HG03342 (cell line): ENCODE measurements at regions not wholly inside any gene's neighbourhood (a gene's known extent, or its start where the extent isn't known, plus 50 kb on each side); places are given as distances from the start of the nearest gene placed in this dataset.
"Not testable (repeated sequence)": the region's sequence is repeated elsewhere in the genome, so short reads cannot be mapped to it uniquely, and the experiment has no call there.

ENCODE experiments used
- ATAC-seq: cut with Tn5 transposase; IDR thresholded peaks from one replicate; pipeline ENCODE4 v1.9.1; 2021; ENCODE audit warnings: mild to moderate bottlenecking, moderate library complexity; ENCODE audit not compliant: unreplicated experiment

DNA sequence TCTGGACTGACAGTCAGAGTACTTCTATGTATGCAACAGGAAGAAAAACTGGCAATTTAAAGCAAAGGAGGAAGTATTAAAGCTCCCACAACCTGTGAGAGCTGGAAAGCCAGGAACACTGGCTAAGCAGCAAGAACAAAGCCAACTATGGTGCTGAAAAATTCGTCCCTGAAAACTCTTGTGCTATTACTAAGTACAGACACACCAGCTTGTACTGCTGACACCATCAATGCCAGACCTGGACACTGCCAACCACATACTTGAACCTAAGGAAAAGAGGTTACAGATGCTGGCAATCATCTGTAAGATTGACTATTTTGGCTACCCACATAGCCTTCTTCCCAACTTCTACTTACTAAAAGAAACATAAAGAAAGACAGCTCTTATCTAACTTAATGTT lies 1110.6 kb downstream of the SORCS3 start:
- ATAC-seq = no peak

DNA sequence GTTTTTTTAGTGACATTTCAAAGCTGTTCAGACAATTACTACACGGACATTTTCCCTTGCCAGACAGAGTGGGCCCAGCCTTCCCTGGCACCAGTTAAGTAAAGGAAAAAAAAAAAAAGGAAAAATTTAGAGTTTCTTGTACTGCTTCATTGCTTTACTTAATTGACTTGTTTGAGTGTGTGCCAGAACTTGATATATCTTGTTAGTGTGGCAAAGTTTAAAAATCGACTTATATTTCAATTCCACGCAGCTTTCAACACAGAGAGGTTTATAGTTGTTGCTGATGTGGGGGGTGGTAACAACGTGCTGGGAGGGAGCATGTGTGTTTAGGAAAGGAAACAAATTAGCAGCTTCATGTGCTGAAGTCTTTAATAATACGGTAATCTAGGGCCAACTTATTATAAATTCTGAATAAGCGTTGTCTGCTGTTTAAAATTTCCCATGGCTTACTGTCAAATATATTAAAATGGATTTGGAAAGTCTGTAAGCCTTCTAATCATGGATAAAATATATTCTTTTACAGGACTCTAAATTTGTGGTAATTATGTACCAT lies 1104.6 kb downstream of the SORCS3 start:
- ATAC-seq = no peak

DNA sequence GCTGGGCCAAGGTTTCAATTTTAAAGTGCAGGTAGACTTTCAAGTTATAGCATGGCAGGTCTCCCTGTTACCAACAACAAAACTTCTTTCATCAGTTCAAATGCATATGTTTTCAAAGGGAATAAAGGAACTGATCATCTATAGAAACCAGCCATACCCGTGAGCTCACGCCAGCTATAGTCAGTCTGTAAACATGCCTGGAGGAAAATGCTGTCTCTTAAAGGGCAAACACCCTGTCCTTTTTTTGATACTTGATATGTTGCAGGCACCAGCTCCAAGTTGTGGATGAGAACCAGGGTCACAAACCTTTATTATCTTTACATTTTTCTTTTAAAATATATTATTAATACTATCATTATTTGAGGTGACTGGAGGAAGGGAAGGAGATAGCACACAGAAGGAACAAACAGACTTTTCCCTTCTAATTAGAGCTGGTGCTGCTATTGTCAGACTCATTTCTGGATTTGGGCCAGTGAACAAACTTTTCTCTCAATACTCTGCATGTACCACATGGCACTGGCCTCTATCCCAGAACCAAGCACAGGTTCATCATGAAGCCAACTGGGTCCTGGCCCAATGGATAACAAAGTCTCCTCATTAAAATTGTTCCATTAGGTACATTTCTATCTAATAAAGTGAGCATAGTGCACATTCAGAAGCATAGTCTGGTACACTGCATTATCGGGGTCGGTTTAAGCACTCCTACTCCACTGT lies 1102.4 kb downstream of the SORCS3 start:
- no peak for ATAC-seq

DNA sequence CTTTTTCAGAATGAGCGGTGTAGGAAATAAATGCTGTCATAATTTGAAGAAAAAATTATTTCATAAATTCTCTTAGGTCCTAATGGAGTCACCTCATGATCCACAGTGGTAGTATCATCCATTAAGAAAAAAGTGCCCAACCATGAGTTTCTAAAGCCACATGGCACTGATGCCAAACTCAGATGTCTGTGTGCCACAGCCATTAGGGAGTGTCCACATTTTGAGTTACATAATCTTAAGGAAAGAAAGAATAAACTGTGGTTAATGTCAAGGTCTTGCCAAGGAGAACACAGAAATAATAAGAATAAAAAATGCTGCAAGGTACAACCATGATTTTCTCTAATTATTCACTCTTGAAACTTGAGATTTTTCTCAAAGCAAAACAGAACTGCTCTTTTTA lies 1101.8 kb downstream of the SORCS3 start:
- no peak for ATAC-seq

DNA sequence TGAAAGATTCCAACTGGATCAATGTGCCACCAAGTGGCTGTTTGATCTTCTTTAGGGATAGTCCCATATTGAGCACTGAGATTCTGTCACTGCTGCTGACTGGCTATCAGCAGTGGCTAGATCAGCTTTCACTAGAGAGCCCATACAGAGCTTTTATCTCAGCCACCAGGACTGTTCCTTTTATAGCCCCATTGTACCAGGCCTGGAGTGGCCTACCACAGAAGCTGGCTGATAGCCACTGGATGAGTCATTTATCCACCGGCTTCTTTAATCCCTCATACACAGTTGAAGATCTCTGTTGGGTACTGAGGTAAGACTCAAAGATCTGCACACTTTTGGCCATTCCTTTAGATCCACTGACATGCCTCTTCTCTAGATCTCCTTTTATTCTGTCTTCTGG lies 1101.1 kb downstream of the SORCS3 start:
- ATAC-seq = no peak

DNA sequence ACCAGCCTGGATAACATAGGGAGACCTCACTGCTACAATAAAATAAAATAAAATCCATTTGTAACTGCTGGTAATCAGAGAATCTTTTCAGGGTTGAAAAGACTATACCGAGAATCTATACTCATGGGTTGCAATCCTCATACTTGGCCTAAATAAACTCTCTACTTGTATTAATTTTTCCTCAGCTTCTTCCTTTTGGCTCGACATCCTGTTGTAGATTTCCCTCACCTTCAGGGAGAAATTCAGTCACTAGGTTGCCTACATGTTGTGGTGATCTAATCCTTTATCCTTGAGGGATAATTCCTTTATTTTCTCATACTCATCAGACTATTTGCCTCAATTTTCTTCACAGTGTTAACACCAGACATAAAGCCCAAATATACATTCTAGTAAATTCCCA lies 1093.4 kb downstream of the SORCS3 start:
- ATAC-seq = no peak

DNA sequence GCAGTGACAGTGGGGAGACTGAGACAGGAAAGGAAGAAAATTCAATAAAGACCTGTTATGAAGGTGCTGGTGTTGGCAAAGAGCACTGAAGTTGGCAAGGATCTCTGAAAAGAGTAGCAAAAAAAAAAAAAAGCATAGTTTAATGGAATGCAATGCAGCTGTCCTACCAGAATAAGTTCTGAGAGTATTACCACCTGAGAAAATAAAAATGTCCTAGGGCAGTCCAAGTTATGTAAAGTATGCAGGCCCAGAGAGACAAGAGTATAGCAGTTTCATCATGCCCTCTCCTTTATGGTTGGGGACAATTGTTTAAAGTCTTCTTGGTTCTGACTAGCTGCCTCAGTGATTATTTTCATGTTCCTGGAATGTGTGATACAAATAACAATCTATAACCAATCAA lies 1092.8 kb downstream of the SORCS3 start:
- ATAC-seq = no peak

DNA sequence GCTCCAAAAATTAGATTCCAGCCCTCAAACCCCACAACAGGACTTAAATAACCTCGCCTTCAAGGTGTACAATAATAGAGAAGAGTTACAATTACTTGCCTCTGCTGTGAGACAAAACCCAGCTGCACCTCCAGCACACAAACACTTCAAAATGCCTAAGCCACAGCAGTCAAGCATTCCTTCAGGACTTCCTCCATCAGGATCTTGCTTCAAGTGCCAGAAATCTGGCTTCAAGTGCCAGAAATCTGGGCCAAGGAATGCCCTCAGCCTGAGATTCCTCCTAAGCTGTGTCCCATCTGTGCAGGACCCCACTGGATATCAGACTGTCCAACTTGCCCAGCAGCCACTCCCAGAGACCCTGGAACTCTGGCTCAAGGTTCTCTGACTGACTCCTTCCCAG lies 1088.3 kb downstream of the SORCS3 start:
- no peak for ATAC-seq

DNA sequence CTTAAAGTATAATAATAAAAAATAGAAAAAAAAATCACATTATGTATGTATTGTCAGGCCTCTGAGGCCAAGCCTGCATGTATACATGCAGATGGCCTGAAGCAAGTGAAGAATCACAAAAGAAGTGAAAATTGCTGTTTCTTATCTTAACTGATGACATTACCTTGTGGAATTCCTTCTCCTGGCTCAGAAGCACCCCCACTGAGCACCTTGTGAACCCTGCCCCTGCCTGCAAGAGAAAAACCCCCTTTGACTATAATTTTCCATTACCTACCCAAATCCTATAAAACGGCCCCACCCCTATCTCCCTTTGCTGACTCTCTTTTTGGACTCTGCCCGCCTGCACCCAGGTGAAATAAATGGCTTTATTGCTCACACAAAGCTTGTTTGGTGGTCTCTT lies 1086.5 kb downstream of the SORCS3 start:
- ATAC-seq = not testable (repeated sequence)

DNA sequence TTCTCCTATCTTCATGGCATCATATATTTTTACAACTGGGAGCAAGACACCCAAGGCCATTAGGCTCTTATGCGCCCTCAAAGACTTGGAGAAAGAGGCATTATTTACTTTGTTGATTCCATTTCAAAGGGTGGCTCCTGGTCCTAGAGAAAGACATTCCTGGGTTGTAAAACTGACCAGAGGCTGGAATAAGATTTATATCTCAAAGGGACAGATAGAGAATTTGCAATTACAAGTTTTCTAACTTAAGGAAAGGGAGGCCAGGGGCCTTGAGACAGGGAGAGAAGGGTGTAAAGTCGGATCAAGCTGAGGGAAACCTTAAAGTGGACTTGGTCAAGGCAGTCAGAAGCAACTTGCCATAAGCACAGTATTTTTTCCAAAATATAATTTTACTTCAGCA lies 1086.0 kb downstream of the SORCS3 start:
- ATAC-seq = no peak

DNA sequence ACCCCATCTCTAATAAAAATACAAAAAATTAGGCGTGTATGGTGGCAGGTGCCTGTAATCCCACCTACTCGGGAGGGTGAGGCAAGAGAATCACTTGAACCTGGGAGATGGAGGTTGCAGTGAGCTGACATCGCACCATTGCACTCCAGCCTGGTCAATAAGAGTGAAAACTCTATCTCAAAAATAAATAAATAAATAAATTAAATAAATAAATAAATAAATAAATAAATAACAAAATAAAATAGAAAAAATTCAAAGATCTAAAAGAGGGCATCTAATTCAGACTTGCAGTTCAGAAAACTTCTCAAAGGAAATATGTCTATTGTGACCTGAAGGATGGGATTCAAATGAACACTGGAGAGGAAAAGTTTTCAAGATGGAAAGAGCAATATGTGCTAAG lies 1085.1 kb downstream of the SORCS3 start:
- no peak for ATAC-seq

DNA sequence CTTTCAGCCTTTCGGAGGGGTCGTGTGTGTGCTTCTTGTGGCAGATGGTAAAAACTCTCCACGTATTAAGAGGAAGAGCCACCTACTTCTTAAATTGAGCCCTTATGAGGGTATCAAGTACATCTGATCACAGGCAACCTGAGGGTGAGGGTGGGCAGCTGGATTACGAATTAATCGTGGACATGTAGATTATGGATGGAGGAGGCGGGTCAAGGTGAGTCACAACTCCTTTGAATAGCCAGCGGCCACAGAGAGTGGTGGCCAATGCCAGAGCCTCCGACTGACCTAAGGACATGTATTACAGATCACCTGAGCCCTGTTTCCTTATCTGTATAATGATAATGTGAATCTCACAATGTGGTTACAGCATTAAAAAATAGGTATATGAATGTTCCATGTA lies 1083.9 kb downstream of the SORCS3 start:
- ATAC-seq = no peak

DNA sequence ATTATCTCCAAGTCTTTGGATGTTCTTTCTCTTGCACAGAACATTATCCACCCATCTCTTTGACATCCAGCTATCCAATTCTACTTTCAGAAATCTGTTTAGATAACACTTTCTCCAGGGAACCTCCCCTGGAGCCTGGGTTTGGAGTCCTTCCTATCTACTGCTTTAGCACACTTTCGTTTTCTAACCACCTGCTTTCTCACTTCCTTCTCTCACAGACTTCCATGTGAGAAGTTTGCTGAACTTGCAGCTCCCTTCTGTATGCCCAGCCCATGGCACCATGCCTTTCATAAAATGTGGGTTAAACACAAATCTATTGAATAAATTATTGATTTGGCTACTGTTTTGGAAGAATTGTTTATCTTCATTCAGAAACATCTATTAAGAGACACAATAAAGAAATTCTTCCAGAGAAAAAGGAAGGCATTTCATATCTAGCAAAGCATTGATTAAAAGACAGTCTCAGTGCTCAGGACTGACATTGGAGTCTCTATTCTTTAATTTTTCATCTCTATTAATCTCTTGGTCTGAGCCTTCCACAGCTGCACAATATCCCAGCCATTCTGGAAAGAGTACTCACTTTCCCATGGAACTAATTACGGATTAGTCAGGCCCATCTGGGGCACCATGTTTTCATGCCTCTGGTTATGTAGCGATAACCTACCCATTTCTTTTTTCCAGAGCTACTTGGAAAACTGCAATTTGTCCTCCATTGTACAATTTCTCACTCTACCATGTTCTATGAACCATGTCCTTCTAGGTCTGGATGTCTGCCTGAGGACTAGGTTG lies 1077.3 kb downstream of the SORCS3 start:
- no peak for ATAC-seq

DNA sequence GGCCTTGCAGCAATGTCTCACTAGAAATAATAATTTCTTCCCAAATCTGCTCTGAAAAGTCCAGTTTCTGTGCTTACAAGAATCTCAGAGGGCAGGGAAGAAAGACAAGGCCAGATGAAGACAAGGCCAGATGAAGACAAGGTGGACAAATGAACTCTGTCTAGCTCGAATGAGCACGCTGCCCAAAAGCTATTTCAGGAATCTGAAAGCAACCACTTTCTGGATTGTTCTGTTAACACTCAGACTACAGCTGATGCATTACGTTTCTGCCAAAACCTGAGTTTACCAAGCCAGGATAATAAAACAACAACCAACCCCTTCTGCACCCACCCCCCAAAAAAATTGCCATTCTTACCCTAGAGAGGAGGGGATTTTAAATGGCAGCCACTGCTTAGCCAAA lies 1073.6 kb downstream of the SORCS3 start:
- ATAC-seq = no peak

DNA sequence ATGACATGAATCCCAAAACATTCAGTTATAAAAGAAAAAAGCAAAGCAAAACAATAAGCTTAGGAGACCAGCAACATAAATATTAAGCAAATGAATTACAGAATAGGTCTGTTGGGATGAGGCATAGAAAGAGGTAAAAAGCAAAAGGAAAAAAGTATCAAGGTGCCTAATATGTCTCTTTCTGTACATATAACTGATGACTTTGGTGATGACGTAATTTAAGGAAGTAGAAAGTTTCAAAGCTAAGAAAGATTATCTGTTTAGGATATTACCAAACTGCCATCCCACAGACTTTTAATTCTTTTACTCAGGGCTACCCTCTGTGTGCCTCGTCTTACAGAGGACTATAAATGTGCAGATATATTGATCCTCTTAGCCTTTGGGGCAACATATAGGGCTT lies 1066.5 kb downstream of the SORCS3 start:
- ATAC-seq = no peak

DNA sequence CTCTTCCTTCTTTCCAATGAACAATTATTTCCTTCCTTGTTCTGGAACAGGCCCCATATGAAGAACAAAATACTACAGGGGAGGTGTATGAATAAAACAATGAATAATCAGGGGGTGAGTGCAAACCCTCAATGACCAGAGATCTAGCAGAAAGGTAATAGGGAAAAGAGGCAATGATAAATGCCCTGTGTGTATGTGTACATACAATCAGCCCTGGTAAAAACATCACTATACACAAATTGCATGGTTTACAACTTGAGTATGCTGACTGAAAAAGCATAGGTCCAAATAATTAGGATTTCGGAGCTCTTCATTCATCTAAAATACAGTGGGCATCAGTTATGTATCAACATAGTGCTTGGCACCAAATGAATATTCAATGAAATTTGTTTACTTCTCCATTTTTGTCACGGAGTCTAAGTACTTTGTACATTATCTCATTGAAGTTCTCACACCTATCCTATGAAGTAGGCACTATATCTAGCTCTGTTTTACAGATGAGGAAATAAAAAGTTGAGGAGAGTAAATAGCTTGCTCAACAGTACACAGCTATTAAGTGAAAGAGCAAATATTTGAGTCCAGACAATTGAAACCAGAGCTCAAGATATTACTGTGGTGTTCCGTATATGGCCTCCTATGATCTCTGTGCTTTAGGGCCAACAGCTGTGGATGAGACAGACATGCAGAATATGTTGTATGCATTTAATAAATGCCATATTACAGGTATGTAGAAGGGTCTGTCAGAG lies 1065.4 kb downstream of the SORCS3 start:
- no peak for ATAC-seq

DNA sequence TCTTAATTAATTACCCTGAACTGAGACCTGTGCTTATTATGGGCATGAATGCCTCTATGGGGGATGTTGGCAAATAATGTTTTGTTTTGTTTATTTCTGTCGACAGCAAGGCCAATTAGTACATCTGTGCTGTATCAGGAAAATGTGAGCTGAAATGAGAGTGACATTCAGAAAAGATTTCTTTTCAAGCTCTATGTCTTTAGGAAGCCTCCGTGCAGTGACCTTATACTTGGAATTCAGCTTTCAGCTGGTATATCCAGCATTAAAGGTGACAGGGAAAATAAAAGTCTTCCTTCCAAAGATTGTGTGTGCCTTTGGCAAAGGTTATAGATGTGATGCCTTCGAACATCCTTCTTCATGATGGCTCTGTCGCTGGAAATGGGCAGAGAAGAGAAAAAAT lies 1061.1 kb downstream of the SORCS3 start:
- ATAC-seq = no peak

DNA sequence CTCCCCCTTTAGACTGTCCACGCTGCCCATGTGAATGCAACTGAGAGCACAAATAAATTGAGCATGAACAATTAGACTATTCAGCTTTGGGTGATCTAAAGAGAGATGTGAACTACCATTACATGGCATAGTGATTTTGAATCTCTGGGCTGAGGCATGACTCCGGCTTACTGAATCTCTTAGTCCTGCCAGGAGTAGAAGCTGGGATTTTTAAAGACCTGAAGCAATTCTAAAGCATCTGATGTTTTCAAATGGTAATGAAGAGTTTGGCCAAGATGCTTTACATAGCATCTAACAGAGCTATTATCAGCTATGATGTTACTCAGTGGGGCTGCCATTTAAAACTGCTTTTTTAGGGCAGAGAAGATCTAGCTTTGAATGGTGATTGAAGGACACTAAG lies 1059.1 kb downstream of the SORCS3 start:
- ATAC-seq = no peak

DNA sequence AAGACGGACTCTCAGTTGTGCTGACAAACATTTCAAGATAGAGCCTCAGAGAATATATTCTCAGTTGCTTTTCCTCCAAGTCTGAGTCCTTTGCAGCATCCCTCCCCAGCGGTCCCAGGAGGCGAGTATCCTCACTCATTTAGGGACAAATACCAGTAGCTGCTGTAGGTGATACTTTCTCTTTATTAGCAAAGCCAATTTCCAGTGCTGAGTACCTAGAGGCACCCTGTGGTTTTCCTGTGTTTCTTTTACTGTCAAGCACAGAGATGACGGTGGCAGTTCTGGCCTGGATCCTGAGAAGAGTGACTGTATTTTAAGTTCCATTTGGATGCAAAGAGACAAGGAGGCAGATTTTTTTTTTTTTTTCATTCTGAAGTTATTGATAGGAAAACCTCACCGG lies 1058.4 kb downstream of the SORCS3 start:
- no peak for ATAC-seq

DNA sequence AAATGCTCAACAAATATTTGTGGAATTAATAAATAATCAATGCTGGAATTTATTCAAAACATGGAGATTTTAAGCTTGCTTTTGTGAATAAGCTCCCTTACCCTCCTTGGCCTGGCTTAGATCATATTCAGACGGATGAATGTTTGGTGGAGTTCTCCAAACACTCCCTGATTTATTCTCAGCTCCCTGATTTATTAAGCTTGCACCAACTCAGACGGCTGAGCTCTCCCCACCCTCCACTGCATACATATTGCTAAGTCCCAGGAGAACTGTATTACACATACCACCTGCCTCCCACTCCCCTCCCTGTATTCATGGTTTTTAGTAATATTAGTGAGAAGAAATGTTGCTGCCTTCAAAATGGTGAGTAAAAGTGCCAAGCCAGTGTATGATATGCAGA lies 1057.5 kb downstream of the SORCS3 start:
- no peak for ATAC-seq

DNA sequence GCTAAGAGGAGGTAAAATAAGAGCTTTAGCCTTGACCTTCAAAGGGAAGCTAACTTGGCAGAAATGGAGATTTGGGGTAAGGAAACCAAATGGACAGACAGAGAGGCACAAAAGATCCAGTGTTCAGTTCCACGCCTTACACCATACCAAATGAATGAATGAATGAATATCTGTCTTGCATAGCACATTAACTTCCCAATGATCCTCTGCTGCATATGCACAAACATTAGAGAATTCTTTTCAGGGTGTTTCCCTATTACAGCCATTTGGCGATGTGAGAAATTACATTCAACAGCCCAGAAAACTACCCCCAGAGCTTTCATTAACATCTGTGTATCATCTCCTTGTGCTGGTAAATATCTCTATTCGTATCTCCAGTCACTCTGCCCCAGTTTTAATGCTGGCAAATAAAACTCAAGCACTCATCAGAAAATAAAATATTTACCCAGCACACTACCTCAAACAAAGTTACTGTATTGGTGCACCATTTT lies 1056.2 kb downstream of the SORCS3 start:
- ATAC-seq = no peak
